ENCODE measurements at regions not wholly inside any gene's neighbourhood (a gene's known extent, or its start where the extent isn't known, plus 50 kb on each side); places are given as distances from the start of the nearest gene placed in this dataset.

DNA sequence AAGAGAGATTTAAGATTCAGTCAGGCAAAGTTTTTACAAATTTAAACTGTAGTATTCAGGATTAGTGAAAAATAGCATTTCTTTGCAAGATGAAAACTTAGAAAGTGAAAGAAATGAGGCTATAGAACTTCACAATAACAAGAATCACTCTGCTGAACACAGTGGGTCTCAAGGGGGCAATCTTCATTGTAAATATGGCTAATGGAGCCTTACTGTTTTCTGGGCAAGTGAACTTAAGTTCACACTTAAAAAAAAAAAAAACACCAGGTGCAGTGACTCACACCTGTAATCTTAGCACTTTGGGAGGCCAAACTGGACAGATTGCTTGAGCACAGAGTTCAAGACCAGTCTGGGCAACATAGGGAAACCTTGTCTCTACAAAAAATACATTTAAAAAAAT is 175.9 kb upstream of the SNX2 start:
- no peak for TF ChIP-seq EZH2 (IDR thresholded peaks at IDR 0.05; ENCODE audit: borderline replicate concordance, low read length)
- TF ChIP-seq, protein P1, sequence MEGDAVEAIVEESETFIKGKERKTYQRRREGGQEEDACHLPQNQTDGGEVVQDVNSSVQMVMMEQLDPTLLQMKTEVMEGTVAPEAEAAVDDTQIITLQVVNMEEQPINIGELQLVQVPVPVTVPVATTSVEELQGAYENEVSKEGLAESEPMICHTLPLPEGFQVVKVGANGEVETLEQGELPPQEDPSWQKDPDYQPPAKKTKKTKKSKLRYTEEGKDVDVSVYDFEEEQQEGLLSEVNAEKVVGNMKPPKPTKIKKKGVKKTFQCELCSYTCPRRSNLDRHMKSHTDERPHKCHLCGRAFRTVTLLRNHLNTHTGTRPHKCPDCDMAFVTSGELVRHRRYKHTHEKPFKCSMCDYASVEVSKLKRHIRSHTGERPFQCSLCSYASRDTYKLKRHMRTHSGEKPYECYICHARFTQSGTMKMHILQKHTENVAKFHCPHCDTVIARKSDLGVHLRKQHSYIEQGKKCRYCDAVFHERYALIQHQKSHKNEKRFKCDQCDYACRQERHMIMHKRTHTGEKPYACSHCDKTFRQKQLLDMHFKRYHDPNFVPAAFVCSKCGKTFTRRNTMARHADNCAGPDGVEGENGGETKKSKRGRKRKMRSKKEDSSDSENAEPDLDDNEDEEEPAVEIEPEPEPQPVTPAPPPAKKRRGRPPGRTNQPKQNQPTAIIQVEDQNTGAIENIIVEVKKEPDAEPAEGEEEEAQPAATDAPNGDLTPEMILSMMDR (IDR thresholded peaks at IDR 0.05; ENCODE audit: low read length), result no peak
